NCI-H2107 (cell line): ENCODE measurements at regions not wholly inside any gene's neighbourhood (a gene's known extent, or its start where the extent isn't known, plus 50 kb on each side); places are given as distances from the start of the nearest gene placed in this dataset.

ENCODE experiments used
- DNase-seq: peaks from one replicate; lab custom pipeline; 2025; lab: John Stamatoyannopoulos, UW

GRCh38 chr7:80991654-80992053 lies 72.8 kb upstream of the SEMA3C start:
- no peak for DNase-seq

GRCh38 chr7:80984619-80985018 lies 65.8 kb upstream of the SEMA3C start:
- no peak for DNase-seq

- DNase-seq: no peak
Measured at GRCh38 chr7:80981405-80981804, 62.6 kb upstream of the SEMA3C start.

GRCh38 chr7:80977751-80978150 lies 58.9 kb upstream of the SEMA3C start:
- no peak for DNase-seq

GRCh38 chr7:80974396-80975358 lies 55.8 kb upstream of the SEMA3C start:
- no peak for DNase-seq

GRCh38 chr7:80971225-80971624 lies 52.4 kb upstream of the SEMA3C start:
- no peak for DNase-seq
